Skeletal muscle tissue (tissue), 3 donors: ENCODE measurements at regions not wholly inside any gene's neighbourhood (a gene's known extent, or its start where the extent isn't known, plus 50 kb on each side); places are given as distances from the start of the nearest gene placed in this dataset.

ENCODE experiments used
- H3K27ac ChIP-seq: one replicate; pipeline ENCODE4 v1.7.0; 2013; ENCODE audit warnings: mild to moderate bottlenecking, low read depth, low read length, inconsistent platforms
- H3K27me3 ChIP-seq, 3 donors: one replicate each; pipeline ENCODE4 v1.7.0; 2013; ENCODE audit warnings: low read length in 3 of 3; ENCODE audit not compliant: control insufficient read depth in 3 of 3, insufficient read depth in 3 of 3
- H3K36me3 ChIP-seq, 3 donors: one replicate each; pipeline ENCODE4 v1.7.0; 2013; ENCODE audit warnings: low read length in 3 of 3; ENCODE audit not compliant: control insufficient read depth in 3 of 3, insufficient read depth in 3 of 3
- H3K4me1 ChIP-seq, 3 donors: one replicate each; pipeline ENCODE4 v1.7.0; 2013; ENCODE audit warnings: low read length in 3 of 3, mild to moderate bottlenecking in 3 of 3; ENCODE audit not compliant: control insufficient read depth in 3 of 3, insufficient read depth in 3 of 3
- H3K4me3 ChIP-seq, 3 donors: one replicate each; pipeline ENCODE4 v1.7.0; 2013; ENCODE audit warnings: low read length in 3 of 3
- H3K9ac ChIP-seq, 3 donors: one replicate each; pipeline ENCODE4 v1.7.0; 2013; ENCODE audit warnings: low read length in 3 of 3, mild to moderate bottlenecking in 3 of 3, moderate library complexity in 2 of 3, low read depth in 1 of 3
- H3K9me3 ChIP-seq, 3 donors: one replicate each; pipeline ENCODE4 v1.7.0; 2013; ENCODE audit warnings: low read length in 3 of 3; ENCODE audit not compliant: control insufficient read depth in 3 of 3
- donor health status: Osteomylitis.

DNA sequence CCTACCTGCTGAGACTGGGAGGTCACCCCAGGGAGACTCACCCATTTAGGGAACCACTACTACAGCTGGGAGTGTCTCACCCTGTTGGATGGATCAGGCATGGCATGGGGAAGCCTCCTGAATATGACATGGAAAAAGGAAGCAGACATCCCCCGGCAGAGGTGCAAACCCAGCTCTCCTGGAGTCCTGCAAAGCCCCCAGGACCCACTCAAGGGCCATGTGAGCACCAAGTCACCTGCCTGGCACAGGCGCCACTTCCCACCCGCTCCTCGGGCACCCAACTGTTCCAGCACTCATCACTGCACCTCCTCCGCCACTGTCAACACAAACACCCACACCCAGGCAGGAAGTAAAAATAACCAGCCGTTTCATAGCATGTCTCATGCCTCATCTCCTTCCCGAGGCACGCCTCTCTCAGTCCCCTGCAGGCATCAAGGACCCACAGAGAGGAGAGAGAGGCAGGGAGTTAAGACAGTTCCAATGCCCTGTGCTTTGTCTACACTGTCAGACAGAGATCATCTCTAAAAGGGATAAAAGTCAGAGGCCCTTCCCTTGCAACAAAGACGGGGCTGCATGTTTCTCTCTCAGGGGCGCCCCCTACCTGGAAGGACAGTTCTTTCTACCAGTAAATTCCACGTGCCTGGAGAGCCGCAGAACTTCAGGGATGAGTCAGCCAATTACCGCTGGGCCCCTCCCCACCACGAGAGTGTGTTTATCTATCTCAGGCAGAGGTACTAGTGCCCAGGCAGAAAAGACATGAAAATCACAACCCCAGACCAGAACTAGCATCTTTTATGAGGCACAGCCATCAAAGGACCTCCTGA, 150.1 kb upstream of the SOD1 start:
- no peak overlapping the region for H3K9ac ChIP-seq
- H3K36me3 ChIP-seq = no peaks in the 10 kb centered on the region
- H3K9me3 ChIP-seq = no peaks in the 10 kb centered on the region
- no peak overlapping the region for H3K4me3 ChIP-seq
- no peaks in the 10 kb centered on the region for H3K4me1 ChIP-seq
- no peak overlapping the region for H3K27ac ChIP-seq
- no peaks in the 10 kb centered on the region for H3K27me3 ChIP-seq

DNA sequence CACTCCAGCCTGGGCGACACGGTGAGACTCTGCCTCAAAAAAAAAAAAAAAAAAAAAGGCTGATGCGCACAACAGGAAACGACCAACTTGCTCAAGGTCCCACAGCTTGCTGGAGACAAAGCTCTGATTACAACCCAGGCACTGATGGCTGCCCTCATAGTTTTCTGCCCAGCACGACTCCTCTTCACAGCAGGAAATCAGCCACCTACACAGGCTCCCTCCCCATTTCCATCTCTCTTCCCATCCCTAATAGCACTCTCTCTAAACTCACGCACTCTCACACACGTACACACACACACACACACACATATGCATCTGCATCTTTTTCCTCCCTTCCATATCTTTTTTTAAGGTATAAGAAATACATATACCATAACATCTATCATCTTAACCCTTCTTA, 153.5 kb upstream of the SOD1 start:
- H3K4me1 ChIP-seq = no peaks in the 10 kb centered on the region
- no peaks in the 10 kb centered on the region for H3K36me3 ChIP-seq
- no peak overlapping the region for H3K9ac ChIP-seq
- H3K9me3 ChIP-seq = no peaks in the 10 kb centered on the region
- no peaks in the 10 kb centered on the region for H3K27me3 ChIP-seq
- no peak overlapping the region for H3K27ac ChIP-seq
- no peak overlapping the region for H3K4me3 ChIP-seq

DNA sequence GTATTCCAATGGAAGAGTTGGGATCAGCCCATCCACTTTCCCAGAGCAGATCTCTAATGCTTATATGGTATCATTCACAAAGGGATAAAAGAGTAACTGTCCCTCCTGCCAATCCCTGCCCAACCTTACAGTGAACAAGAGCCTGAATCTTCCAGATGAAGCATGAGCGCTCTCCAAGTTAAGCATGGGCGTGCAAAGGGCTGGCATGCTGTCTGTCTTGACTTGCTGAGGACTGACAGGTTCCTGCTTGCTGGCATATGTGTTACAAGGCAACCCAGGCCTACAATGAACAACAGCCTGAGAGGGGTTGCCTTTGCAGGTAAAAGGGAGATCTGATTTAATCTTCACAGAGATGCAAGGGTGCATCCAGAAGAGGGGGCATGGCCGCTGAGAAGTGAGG, 155.6 kb upstream of the SOD1 start:
- Histone ChIP-seq H3K4me1 (no peaks in the 10 kb centered on the region), H3K36me3 (no peaks in the 10 kb centered on the region), H3K27me3 (no peaks in the 10 kb centered on the region), H3K9ac (no peak overlapping the region), H3K9me3 (no peaks in the 10 kb centered on the region), H3K4me3 (no peak overlapping the region), H3K27ac (no peak overlapping the region)

DNA sequence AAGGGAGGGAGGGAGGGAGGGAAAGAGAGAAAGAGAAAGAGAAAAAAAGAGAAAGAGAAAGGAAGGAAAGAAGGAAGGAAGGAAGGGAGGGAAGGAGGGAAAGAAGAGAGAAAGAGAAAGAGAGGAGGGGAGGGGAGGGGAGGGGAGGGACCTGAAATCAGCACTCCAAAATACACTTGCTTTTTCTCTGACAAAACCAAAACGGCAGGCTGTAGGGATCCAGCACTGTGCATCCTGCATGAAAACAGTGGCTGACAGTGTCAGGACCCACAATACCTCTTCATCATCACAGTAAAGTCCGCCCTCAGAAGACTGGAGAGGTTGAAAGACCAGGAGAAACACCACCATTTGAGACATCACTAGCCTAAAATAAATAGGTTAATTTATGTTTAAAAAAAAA, 156.0 kb upstream of the SOD1 start:
- Histone ChIP-seq H3K4me1 (no peaks in the 10 kb centered on the region), H3K4me3 (no peak overlapping the region), H3K27me3 (no peaks in the 10 kb centered on the region), H3K9me3 (no peaks in the 10 kb centered on the region), H3K9ac (no peak overlapping the region), H3K36me3 (no peaks in the 10 kb centered on the region), H3K27ac (no peak overlapping the region)

DNA sequence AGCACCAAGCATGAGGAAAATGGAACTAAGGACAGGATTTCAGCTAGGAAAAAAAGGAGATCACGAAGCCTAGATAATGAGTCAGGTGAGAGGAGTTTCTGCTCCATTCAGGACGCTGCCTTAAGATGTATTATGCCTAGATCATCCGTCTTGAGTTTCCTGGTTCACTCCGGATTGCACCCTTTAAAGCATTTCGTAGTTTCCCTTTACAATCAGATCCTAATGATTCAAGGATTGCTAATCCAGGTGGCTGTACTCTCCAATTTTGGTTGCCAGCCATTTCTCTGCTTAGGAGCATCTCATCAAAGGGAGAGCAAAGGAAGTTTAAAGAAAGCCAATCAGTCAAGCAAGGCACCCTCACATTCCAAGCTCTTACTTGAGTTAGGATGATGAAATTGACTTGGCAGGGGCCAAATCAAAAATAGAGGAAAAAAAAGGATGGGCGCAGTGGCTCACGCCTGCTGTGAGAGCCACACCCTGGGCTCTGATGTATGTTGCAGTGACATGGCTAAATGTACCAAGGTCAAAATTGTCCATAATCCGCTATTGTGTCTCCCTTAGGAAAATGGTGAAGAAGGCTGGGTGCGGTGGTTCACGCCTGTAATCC, 156.9 kb upstream of the SOD1 start:
- Histone ChIP-seq H3K9me3 (no peaks in the 10 kb centered on the region), H3K27me3 (no peaks in the 10 kb centered on the region), H3K27ac (no peak overlapping the region), H3K36me3 (no peaks in the 10 kb centered on the region), H3K4me3 (no peak overlapping the region), H3K4me1 (no peaks in the 10 kb centered on the region), H3K9ac (no peak overlapping the region)

DNA sequence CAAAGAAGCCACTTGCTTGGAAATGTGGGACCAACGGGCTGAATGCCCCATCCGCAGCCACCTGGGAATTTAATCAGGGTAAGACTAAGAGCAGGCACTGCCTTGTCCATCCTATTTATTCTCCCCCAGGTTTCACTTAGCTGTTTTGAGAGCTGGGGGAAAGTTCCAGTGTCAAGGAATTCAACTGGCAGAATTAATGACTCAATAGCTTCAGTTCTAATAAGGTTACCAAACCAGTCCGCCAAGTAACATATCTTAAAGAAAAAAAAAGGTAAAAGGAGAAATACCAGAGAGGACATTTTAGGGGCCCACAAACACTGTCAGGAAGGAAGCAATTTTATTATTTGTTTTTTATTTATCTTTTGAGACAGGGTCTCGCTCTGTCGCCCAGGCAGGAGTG, 157.6 kb upstream of the SOD1 start:
- Histone ChIP-seq H3K4me1 (no peaks in the 10 kb centered on the region), H3K9ac (no peak overlapping the region), H3K36me3 (no peaks in the 10 kb centered on the region), H3K27ac (no peak overlapping the region), H3K9me3 (no peaks in the 10 kb centered on the region), H3K27me3 (no peaks in the 10 kb centered on the region), H3K4me3 (no peak overlapping the region)

DNA sequence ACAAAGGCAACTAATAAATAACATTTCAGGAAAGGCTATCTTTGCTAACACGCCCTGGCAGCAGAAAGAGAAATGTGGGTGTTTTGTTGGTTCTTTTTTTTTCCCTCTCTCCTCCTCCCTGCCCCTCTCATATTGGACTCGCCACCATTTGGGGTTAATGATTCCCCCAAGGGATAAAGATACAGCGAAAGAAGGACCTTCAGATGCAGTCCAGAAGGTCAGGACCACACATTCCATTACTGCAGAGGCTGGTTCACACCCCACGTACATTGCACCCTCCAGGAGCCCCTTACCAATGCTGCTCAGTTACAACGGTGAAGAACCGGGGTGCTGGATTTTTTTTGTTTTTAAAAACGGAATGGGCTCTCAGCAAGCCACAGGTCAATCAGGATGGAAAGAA, 156.9 kb upstream of the TIAM1 start:
- H3K4me3 ChIP-seq = no peak overlapping the region
- H3K27me3 ChIP-seq = no peaks in the 10 kb centered on the region
- no peaks in the 10 kb centered on the region for H3K9me3 ChIP-seq
- no peak overlapping the region for H3K27ac ChIP-seq
- H3K9ac ChIP-seq = no peak overlapping the region
- H3K4me1 ChIP-seq = no peaks in the 10 kb centered on the region
- no peaks in the 10 kb centered on the region for H3K36me3 ChIP-seq

DNA sequence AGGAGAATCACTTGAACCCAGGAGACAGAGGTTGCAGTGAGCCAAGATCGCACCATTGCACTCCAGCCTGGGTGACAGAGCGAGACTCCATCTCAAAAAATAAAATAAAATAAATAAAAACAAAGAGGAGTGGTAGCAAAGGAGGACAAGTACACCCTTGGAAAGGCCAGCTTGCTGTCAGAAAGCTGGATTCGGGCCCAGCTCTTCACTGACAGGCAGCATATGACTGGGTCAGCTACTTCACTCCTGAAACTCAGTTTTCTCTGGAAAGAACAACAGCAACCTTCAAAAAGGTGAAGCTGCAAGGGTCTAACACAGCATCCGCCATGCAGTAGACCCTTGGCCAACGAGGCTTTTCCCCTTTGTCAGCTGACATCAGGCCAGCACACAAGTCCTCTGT, 156.0 kb upstream of the TIAM1 start:
- no peaks in the 10 kb centered on the region for H3K9me3 ChIP-seq
- H3K27ac ChIP-seq = no peak overlapping the region
- no peaks in the 10 kb centered on the region for H3K4me1 ChIP-seq
- H3K27me3 ChIP-seq = no peaks in the 10 kb centered on the region
- no peak overlapping the region for H3K9ac ChIP-seq
- H3K4me3 ChIP-seq = no peak overlapping the region
- H3K36me3 ChIP-seq = no peaks in the 10 kb centered on the region

DNA sequence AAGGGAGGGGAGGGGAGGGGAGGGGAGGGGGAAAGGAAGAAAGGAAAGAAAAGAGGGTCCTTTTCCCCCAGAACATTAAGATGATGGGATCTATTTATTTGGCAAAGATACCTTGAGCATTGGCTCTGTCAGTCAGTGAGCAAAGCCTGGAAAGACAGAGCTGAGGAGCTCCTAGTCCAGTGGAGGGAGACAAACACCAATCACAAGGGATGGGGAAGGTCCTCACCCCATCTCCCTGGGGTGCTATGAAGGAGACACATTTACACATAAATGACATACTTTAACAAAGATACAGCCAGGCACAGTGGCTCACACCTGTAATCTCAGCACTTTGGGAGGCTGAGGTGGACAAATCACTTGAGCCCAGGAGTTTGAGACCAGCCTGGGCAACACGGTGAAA, 154.9 kb upstream of the TIAM1 start:
- no peaks in the 10 kb centered on the region for H3K36me3 ChIP-seq
- H3K27ac ChIP-seq = no peak overlapping the region
- H3K9me3 ChIP-seq = no peaks in the 10 kb centered on the region
- no peak overlapping the region for H3K4me3 ChIP-seq
- H3K4me1 ChIP-seq = no peaks in the 10 kb centered on the region
- no peak overlapping the region for H3K9ac ChIP-seq
- H3K27me3 ChIP-seq = no peaks in the 10 kb centered on the region

DNA sequence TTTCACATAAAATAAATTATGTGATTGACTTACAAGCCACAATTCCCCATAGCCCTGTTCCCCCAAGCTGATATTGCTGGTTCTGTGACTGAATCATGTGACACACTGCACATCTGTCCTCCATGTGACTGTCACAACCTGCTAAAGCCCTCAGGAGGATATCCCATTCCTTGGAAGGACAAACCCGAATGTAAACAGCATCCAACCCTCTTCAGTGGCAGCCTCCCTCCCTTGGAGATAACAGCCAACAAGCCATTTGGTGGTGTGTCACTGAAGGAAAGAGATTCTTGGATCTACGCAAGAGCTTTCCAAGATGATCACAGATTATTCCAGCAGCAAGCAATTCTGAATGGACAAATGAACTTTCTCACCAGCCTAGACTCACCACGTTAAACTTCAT, 153.9 kb upstream of the TIAM1 start:
- no peak overlapping the region for H3K27ac ChIP-seq
- H3K9me3 ChIP-seq = no peaks in the 10 kb centered on the region
- no peaks in the 10 kb centered on the region for H3K4me1 ChIP-seq
- H3K4me3 ChIP-seq = no peak overlapping the region
- H3K27me3 ChIP-seq = no peaks in the 10 kb centered on the region
- H3K36me3 ChIP-seq = no peaks in the 10 kb centered on the region
- no peak overlapping the region for H3K9ac ChIP-seq
